Fibroblast of peridontal ligament (primary cell): ENCODE measurements at regions not wholly inside any gene's neighbourhood (a gene's known extent, or its start where the extent isn't known, plus 50 kb on each side); places are given as distances from the start of the nearest gene placed in this dataset.
"Not testable (repeated sequence)": the region's sequence is repeated elsewhere in the genome, so short reads cannot be mapped to it uniquely, and the experiment has no call there.

Experiments
- DNase-seq: peaks from one replicate; pipeline ENCODE4 v3.0.0-alpha.2; 2010; ENCODE audit errors: extremely low read depth

DNA sequence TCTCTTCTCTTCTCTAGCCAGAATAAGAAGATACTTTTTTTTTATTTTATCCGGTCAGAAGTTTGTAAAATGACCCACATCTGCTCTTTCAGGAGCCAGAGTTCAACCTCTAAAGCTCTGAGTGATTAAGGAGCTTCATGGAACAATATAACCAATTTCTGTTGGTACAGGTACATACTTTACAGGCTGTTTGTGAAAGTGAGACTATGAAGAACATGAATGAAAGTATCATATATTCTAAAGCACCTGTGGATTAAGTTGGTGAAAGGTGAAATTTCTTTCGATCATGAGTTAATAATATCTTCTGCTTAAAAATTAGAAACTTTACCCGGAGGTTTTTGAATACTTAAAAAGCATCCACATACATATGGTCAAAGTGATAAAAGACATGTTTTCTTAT is 65.2 kb downstream of the DMRT2 start:
- no peak for DNase-seq

DNA sequence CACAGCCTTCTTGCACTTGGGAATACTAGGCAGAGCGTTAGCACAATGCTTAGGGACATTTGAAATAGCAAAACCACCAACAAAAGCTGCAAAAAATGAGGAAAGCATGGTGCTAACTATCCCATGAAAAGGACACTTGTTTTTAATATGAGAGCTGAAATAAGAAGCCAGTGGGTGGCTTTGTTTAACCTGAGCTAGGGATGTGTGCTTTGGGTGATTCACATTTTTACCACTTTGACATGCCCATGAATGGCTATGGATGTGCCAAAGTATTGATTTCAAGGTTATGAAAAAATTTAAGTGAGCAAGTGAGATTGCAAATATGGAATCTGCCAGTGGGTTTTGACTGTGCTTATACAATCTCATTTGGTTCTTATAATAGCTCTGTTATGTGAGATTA is 67.3 kb downstream of the DMRT2 start:
- no peak for DNase-seq

DNA sequence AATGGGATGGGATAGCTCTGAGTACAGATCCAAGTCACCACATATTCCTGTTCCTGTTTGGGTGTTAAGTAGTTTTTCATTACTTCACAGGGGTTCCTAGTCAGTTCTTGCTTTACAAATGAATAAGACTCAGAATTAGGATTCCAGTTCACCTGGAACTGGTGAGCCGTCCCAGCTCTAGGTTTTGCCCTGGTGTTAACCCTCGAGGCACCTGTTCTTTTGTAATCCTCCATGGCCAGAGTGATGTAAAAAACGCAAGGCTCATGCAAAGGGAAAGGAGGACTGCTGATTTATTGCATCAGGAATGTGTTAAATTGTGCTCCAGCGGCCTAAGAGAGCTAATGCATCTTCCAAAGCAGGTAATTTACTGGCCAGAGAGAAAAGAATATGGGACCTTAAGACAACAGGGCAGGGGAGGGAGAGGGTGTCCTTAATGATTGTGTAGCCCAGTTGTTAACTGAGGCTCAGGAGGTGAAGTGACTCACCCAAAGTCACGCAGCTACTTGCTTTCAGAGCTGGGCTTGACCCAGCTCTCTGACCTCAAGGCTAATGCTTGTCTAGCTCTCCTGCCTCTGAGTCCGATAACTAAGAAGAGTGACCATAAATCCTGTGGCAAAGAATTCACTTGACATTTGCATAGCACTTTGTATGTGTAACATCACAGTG is 70.5 kb downstream of the DMRT2 start:
- no peak for DNase-seq

DNA sequence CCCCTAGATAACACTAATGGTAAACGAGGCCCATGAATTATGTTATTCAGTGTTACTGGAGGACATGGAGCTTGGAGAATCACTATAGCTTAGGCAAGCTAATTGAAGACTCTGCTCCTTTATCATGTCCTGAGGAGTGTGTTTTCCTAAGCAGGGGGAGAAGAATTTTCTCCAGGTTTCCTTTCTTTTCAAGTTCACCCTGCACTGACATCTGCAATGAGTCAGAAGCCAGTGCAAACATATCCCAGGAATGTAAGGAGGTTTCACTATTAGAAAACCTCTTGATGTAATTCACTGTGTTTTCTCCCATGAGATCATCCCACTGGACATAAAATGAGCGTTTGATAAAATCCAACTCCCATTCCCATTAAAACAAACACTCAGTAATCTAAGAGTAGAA is 75.6 kb downstream of the DMRT2 start:
- DNase-seq: no peak

DNA sequence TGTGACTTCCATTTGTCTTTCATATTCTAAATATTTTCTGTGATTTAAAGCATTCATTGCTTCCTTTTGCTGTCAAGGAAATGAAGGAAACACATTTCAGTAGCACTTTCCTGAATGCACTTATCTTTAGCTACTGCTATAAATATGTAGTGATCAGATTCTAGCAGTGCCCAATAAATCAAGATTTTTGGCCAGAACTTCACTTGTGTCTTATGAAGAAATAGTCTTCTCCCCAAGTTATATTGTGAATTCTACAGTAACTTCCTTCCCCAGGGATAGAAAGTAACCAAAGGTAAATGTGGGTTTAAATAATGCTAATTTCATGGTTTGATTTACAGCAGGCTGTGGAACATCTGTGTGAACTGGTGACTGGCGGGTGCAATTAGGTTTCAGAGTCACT is 77.9 kb downstream of the DMRT2 start:
- DNase-seq: no peak

DNA sequence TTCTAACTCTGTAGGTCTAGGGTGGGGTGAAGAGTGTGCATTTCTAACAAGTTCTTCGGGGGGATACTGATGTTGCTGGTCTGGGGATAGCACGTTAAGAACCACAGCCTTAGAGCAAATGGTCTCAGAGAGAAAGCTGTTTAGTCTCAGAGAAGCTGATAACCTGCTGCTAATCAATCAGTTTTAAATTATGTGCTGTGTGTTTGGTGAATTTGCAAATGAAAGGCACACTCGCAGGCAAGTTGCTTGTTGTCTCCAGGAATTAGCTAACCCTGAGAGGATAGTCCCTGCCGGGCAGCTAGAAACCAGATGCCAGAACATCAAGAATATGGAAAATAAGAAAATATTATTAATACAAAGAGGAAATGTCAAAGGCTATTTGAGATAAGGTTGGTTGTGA is 79.2 kb downstream of the DMRT2 start:
- no peak for DNase-seq

DNA sequence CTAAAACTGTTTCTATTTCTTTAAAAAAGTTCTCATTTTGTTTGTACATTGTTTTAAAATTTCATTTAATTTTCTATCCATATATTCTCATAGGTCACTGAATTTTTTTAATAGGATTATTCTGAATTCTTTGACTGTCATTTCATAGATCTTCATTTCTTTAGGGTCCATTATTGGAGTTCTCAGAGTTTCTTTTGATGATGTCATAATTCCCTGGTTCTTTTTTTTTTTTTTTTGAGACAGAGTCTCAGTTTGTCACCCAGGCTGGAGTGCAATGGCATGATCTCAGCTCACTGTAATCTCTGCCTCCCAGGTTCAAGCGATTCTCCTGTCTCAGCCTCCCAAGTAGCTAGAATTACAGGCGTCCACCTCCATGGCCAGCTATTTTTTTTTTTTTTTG is 89.9 kb downstream of the DMRT2 start:
- DNase-seq: no peak

DNA sequence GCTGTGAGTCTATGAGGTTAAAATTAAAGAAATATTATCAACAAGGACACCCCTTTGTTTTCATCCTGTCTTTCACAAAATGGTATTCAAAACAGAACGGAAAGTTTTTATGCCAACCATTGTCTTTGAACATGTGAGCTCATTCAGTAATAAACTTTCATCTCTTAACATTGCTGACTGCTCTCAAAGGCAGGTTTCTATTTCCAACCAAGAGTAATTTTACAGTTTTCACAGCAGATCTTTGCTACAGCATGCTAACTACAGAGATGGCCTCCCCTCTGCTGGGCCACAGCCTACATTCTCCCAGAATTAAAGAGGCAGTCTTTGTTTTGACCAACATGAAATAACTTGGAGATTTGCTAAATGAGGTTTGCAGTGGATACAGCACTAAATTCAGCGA is 101.5 kb downstream of the DMRT2 start:
- no peak for DNase-seq

DNA sequence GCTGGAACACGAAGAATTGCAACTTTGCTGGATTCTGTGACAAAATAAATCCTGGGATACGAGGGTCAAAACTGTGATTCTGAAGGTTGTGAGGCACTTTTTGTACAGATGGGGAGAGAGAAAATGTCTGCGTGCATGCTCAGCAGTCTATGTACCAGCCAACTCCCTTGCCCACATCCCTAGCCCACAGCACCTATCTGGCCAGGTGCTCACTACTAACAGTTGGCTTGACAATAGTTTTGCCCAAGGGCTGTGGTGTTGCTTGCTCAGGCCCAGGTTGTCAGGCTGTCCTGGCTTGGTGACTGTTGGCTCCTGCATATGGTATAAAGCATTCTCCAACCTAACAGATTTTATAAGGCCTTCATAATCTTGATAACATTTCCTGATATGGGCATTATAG is 102.0 kb downstream of the DMRT2 start:
- no peak for DNase-seq

DNA sequence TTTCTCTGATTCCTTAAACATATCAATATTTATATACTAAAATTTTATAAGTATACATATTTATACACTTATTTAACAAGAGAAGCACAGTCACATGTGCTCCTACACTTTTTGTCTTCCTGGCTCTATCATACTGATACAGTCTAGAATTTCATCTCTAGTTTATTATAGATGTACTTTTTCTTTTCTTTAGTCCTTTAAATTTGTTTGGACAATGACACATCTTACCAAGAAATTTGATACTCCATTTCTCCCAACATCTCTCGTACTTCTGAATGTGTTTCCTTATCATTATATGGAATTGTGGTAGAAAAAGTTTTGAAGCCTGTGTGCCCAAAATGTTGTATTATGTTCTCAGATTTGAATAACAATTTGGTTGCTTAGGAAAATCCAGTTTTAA is 104.6 kb downstream of the DMRT2 start:
- no peak for DNase-seq

DNA sequence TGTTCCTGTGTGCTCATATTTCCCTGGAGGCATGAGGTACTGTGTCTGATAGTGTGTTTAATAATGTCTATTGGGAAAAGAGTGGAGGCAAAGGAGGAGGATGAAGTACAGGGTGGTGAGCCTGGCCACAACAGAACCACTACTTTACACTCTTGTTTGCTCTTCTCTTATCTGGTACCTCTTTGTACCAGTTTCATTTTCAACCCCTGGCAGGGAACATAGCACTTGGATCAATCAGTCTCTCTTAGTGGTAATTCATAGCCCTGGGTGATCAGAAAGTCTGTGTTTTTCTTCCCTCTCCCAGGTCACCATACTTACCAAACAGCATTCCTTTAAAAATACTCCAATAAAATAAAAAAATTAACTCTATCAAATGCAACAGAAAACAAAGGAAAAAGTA is 105.4 kb downstream of the DMRT2 start:
- no peak for DNase-seq

DNA sequence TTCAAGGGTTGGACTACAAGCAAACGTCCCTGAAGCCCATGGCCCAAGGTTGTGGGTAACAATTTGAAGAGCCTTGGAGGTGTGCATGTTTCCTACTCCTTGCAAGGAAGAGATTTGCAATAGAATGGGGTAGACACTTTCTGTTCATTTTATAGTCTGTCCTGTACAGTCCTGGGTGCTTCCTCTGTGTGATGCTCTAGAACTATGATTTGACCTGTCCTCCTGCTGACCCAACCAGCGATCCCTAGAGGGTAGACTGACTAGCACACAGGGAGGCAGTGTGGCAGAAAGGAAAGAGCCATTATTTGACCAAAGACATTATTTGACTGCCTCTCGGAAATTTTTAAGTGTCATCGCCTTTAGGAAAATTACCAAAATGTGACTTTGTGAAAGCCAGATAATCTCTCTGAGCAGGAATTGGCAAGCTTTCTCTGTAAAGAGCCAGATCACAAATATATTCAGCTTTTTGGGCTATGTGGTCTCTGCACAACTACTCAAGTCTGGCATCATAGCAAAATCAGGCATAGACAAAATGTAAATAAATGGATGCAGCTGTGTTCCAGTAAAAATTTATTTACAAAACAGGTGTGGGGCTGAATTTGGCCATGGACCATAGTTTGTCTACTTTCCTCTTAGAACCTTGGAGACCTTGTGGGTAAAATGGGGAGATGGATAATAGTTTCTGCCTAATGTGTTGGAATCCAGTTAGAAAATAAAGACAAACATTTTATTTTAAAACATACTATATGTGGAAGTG is 106.8 kb downstream of the DMRT2 start:
- DNase-seq: no peak

DNA sequence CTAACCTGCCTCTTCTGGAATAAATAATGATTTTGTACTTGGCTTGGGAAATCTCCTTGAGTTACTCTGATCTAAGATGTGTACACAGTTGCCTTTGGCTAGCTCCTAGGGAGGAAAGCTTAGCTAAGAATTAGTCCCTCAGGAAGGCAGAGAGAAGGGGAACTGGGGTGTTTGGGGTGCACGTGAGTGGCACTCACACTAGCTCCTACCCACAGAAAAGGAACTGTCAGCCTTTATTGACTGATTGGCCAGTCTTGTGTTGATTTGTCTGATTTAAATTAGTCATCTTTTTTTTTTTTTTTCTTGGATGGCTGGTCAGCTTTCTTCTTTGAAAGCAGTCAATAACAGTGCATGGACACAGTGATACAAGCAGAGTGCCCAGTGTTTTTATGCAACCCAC is 107.7 kb downstream of the DMRT2 start:
- DNase-seq: no peak

DNA sequence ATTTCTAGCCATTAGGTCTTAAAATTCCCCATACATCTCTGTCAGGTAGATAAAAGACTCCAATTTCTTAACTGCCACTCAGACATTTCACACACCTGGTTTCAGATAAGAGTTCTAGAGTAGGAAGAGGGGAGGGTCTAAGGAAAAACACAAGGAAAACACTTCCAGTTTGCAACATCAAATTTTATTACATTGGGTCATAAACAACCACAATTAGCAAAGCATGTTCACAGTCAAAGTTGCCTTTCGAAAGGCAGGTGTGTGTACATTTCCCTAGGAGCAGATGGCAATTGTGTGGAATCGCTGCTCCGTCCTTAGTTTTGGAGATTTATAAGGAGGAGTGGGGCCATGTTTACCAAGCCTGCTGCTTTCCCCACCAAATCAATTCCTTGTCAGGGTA is 120.8 kb downstream of the DMRT2 start:
- no peak for DNase-seq

DNA sequence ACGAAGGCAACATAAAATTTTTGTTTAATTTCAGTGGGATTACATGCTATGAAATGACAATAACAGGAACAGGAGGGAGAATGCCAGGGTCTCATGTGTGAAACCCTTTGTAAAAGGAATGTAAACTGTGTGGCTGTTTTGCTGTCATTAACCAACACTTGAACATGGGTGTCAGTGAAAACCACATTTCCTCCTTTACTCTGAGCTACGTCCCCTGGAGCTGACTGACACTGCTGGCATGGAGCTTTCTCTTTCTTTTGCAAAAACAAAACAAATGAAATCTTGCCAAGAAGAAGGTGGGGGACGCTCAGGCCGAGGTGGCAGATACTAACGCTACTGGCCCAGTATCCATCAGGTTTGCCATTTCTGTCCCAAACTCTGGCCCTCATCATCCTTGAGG is 121.4 kb downstream of the DMRT2 start:
- no peak for DNase-seq

DNA sequence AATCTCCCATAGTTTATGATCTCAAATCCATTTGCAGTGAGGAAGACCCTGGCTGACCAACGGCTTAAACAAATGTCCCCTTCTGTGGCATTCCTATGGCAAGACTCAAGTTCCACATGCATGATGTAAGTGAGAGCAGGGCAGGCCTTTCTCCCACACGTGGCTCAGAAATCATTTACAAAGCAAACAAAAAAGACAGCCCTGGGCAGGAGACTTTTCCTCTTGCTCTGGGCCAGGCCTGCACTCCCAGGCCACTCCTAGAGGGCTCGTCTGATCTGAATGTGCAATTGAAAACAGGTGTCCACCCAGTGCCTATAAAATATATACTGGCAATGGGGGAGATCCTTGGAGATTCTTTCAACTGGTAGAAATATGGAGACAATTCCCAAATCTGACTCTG is 123.1 kb downstream of the DMRT2 start:
- no peak for DNase-seq

DNA sequence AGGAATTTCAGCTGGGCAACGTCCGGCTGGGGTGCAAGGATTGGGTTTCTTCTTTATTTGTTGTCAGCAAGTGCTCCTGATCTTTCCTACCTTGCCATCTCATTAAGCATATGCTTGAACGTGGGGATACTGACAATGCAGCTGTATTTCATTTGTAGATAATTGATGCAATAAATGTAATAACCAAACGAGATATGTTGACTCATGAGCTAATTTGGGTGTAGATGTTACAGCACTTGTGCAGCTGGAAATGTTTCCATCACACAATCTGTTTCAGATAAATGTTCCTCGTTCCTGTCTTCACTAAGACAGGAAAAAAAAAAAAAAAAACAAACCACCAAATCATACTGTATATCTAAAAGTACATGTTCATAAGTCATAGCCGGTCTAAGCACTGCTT is 123.8 kb downstream of the DMRT2 start:
- DNase-seq: no peak

DNA sequence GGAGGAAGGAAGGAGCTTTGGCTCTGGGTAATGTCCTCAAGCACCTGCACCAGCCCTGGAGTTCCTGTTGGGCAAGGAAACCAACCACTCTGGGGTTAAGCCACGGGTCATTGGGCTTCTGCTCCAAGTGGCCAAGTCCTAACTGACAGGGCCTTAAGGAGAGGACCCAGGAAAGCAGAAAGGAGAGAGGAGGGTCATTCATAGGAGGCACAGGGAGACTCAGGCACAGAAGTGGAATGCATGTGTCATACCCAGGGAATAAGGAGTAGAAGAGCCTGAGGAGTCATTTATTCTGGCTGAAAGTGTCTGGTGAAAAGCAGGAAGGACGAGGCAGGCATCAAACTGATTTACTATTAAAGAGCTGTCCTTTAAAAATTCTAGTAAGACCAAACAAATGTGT is 129.2 kb downstream of the DMRT2 start:
- DNase-seq: no peak

DNA sequence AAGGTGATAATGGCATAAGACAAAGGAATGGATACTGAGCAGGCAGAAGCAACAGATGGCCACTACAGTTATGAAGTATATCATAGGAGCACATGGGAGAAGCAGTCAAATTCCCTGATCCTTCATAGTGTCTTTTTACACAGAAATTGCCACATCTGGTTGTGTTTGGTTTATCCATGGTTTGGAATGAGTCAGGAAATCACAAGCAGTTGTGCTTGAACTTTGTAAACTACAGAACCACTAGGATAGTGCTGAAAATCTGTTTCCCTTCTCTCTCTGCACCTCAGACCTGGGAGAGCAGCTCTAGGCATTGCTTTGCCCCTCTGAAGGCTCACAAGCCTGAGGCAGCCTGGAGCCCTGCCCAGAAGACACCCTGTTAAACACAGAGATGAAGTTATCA is 134.0 kb downstream of the DMRT2 start:
- DNase-seq: no peak

DNA sequence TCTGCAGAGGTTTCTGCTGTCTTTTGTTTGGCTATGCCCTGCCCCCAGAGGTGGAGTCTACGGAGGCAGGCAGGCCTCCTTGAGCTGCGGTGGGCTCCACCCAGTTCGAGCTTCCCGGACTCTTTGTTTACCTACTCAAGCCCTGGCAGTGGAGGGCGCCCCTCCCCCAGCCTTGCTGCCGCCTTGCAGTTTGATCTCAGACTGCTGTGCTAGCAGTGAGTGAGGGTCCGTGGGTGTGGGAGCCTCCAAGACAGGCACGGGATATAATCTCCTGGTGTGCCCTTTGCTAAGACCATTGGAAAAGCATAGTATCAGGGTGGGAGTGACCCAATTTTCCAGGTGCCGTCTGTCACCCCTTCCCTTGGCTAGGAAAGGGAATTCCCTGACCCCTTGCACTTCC is 137.0 kb downstream of the DMRT2 start:
- not testable (repeated sequence) for DNase-seq

DNA sequence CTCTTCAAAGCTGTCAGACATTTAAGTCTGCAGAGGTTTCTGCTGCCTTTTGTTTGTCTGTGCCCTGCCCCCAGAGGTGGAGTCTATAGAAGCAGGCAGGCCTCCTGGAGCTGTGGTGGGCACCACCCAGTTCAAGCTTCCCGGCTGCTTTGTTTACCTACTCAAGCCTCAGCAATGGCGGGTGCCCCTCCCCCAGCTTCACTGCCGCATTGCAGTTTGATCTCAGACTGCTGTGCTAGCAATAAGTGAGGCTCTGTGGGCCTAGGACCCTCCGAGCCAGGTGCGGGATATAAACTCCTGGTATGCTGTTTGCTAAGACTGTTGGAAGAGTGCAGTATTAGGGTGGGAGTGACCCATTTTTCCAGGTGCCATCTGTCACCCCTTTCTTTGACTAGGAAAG is 145.5 kb downstream of the DMRT2 start:
- not testable (repeated sequence) for DNase-seq

DNA sequence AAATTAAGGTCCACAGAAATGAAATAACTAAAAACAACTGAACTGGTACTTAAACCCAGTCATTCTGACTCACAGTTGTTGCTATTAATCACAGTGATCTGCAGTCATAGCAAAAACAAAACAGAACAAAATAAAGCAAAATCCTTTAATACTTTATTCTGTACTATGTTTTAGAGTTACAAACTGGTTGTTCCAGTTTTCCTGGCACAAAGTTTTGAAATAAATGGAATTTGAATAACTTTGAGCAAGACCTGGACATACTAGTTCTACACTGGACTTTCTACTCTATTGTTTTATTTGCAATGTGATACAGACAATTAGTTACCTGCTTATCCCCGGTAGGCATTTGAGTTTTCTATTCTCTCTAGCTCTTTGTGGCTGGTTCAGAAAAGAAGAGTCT is 147.9 kb downstream of the DMRT2 start:
- DNase-seq: no peak

DNA sequence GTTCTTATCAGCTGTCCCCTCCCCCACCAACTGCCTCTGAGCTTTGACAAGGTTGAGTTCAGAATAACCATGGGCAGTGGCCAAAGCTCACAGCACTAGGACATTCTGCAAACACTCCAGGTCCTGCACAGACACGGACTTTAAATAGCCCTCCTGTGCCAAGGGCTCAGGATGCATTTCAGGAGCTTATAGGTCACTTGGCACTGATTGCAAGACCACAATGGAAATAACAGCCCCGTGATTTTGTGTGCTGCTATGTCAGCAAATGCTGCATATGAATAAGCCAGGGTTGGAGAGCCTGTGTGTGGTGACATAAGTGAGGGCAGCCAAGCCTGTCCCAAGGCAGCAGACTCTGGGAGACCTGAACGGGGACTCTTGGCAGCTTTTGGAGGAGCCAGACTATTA is 150.7 kb downstream of the DMRT2 start:
- DNase-seq: no peak

DNA sequence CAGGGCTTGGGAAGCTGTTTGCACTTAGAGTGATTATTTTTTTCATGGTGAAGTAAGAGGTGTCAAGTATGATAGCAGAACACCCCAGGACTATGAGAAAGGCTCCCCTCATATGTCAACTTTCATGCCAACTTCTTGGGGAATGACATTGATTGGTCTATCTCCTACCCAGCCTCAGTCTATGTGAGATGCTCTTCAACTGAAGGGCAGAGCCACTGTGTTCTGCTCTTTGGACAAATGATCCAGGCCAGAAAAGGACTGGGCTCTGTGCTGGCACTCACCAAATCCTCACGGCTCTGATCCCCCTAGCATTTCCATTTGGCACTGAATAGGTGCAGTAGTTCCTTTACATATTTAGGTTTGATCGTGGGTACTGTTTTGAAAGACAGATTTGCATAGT is 151.1 kb downstream of the DMRT2 start:
- DNase-seq: no peak
